ENCODE measurements at regions not wholly inside any gene's neighbourhood (a gene's known extent, or its start where the extent isn't known, plus 50 kb on each side); places are given as distances from the start of the nearest gene placed in this dataset.

DNA sequence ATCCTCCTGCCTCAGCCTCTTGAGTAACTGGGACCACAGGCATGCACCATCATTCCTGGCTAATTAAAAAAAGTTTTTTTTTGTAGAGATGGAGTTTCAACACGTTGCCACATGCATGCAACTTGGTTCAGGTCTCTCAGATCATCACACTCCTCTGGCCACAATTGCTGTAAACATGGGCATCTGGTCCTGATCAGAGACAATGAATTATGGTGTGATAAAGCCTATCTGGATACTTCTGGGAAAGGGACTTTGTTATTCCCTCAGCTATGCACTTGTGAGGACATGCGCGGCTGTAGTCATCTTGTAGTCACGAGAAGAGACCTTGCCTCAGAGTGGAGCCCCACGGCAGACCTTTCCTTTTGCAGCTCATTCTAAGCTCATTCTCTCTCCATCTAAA lies 210.9 kb upstream of the ZFP64 start:
- no peak for DNase-seq (ENCODE audit: low read depth in 2 of 2)

DNA sequence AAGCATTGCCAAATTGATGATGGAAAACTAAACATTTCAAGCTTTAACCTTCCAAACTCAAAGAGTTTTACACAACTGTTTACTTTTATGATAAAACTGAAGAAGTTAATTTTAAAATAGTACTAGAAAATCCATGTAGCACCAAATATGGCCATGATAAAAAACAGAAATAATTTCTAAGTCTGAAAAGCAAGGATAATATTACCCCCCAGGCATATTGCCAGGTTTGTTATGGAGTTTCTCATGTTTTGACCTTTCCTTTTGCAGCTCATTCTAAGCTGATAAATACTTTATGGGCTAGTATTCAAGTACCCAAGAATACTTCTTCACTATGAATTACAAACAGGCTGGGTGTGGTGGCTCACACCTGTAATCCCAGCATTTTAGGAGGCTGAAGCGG lies 209.9 kb upstream of the ZFP64 start:
- no peak for DNase-seq (ENCODE audit: low read depth in 2 of 2)

DNA sequence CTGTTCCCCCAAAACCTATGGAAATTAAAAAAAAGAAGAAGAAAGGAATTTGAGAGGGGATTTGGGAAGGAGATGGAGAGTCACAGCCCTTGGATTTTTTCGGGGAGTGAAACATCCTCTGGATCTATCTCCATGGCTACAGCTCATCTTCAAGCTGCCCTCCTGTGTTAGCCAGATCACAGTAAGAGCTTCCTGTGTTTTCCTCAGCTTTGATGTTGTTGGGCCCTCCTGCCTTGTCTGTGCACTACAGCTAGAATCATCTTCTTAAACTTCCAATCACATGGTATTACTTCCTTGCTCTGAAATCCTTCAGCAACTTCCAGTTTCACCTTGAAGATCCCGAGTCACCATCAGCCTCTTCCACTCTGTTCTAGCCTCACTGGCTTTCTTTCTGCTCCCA lies 207.8 kb upstream of the ZFP64 start:
- DNase-seq (ENCODE audit: low read depth in 2 of 2): no peak

DNA sequence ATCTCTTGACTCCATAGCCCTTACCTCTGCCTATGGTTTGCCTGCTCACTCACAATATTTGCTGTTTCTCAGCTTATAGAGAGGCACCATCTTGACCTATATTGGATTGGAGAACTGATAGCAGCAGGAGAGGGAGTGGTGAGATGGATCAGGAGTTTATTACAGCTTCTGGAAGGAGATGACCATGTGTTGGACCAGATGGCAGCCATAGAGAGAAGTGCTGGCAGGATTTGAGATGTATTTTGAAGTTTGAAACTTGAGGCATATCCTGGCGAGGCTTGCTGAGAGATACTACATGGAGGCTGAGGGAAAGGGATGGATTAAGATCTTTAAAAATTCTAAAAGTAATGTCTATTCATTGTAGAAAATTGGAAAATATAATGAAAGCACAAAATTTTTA lies 198.0 kb upstream of the ZFP64 start:
- DNase-seq (ENCODE audit: low read depth in 2 of 2): no peak

DNA sequence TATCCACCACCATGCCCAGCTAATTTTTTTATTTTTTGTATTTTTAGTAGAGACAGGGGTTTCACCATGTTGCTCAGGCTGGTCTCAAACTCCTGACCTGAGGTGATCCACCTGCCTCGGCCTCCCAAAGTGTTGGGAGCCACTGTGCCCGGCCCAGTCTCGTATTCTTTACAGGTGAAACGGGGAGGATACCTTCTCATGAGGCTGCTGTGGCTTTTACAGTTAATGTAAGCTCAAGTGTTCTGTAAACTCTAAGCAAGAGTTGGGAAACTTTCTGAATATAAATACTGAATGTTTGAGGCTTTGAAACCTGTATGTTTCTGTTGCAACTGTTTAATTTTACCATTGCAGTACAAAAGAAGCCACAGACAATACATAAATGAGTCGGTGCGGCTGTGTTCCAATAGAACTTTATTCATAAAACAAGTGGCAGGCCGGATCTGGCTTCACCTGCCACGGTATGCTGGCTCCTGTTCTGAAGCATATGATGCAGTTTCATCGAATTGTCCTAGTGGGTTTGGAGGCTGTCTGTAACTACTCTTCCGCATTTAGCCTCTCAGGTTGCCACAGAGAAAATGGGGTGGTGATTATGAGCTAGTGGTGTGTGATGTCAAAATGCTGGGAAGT lies 192.5 kb upstream of the ZFP64 start:
- DNase-seq (ENCODE audit: low read depth in 2 of 2): no peak

DNA sequence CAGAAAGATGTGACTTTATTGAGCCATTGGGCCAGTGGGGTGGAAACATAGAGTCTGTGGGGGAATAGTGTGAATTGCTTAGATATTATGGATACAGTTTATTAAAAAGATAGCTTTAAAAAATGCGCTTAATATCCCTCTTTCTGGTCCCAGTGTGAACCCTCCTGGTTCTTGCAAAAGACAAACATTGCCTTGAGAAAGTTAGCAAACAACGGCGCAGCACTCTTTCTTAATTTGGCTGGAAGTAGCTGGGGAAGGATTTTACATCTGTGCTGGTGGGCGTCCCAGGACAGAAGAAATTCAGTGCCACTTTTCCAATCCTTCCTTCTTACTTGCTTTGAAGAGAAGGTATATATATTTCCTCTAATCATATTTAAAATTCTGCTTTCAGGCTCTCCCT lies 191.4 kb upstream of the ZFP64 start:
- DNase-seq (ENCODE audit: low read depth in 2 of 2): no peak

DNA sequence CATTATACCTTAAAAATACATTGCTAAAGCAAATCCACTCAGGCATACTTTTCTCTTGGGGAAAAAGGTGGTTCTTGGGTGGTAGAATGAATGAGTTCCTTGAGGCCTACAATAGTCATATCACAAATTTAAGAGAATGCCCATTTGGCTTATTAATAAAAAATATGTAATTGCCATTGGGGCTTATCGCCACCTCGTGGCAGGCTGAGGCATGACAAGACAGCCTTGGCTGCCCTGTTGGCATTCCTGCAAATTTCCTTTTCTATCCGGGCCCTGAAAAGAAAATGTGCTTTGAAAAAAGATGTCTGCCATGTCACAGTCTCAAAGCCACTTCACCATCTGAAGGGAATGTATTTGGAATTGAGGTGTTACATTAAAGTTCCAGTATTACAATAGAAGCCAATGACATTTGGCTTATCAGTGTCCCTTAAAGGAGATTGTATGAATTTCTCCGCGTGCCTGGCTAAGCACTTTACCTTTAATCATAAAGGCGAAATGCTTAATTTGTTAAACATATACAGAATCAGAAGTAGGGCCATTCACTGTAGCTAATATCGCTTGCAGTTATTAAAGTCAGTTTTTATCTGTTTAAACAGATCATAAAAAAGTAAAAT lies 188.3 kb upstream of the ZFP64 start:
- DNase-seq (ENCODE audit: low read depth in 2 of 2): peak; percentile 2 to 5

DNA sequence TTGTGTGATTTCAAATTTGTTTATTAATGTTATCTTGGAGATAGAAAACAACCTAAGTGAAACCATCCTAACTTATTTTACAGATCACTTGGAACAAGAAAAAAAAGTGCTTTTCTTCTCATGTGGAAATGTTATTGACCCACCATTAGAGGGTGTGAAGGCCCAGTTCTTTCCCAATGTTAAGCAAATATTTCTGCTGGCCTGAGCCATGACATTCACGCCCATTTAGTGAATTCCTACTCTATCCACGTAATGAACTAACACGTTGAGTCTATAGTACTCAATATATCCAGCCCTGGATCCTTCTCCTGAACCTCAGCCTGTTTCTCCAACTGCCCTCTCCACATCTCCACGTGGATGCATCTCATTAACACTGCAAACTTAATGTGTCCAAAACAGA lies 180.6 kb upstream of the ZFP64 start:
- DNase-seq (ENCODE audit: low read depth in 2 of 2): no peak

DNA sequence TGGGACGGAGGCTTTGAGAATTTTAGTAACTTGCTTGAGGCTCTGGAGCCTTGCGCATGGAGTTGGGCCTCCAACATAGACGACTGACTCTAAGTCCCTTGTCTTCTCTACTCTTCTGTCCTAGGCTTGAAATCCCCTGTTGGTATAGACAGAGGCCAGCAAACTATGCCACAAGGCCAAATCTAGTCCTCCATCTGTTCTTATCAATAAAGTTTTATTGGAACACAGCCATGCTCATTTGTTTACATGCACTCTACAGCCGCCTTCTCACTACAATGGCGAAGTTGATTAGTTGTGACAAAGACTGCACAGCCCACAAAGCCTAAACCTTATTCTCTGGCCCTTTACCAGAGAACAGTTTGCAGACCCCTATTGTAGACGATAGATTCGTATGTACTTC lies 174.1 kb upstream of the ZFP64 start:
- no peak for DNase-seq (ENCODE audit: low read depth in 2 of 2)

DNA sequence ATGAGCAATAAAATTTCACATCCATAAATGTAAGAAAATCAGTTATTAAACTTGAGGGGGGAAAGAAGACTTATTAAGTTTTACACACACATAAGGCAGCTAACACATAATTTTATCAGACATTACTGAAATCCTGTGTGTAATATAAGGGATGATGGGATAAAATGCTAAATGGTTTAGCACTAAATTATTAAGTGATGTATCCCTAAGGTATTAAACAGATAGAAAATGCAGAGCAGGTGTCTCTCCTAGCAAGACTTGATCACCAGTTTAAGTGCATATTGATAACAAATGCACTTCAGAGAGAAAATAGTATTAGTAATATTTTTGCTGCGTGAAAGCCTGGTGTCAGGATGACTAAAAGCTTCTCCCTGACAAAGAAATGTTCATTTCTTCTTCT lies 172.8 kb upstream of the ZFP64 start:
- no peak for DNase-seq (ENCODE audit: low read depth in 2 of 2)

DNA sequence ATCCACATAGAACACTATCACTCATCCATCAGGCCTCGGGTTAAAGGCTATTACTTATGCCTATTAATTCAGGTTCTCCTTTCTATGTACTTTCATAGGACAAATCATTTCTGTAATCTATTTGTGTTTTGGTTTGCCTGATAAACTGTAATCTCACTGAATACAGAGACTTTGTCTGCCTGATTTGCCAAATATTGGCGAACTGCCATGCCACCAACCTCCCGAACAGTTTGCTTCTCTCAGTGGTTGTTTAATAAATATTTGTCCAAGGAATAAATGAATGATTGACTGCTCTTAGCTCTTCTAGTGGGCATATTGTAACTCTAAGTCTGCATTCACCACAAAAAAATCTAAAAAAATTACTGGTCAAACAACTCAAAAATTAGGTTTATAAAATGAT lies 170.1 kb upstream of the ZFP64 start:
- no peak for DNase-seq (ENCODE audit: low read depth in 2 of 2)

DNA sequence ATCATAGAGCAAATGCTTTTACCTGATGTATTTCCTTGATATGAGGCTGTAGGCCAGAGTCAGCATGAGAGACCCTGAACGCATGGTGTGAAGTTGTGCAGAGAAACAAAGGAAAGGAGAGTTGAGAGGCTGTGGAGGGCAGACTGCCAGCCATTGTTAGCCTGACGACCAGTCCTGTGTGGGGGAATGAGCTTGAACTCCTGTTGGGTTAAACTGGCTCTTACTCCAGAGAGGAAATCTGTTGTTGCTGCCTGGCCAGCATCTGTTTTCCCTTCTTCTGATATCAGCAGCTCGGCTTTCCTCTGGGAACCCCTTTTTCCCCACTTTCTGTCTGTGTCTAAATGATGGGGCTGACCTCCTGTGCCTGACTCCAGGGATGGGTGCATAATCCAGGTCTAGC lies 158.2 kb upstream of the ZFP64 start:
- no peak for DNase-seq (ENCODE audit: low read depth in 2 of 2)

DNA sequence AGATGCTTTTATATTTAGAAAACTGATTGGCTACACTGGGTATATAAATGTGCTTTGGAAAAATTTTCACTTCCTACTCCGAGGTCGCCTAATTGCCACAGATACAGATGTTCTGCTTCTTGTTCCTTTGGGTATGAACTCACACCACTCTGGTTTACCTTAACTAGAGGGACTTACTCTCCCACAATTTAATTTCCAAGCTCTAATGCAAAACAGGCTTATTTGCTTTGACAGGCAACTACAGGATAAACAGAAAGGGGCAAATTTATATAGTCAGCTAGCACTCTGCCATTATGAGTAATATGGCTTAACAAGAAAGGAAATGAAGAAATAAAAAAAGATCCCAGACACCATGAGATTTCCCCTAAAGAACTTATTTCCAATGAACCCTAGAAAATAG lies 156.9 kb upstream of the ZFP64 start:
- no peak for DNase-seq (ENCODE audit: low read depth in 2 of 2)

DNA sequence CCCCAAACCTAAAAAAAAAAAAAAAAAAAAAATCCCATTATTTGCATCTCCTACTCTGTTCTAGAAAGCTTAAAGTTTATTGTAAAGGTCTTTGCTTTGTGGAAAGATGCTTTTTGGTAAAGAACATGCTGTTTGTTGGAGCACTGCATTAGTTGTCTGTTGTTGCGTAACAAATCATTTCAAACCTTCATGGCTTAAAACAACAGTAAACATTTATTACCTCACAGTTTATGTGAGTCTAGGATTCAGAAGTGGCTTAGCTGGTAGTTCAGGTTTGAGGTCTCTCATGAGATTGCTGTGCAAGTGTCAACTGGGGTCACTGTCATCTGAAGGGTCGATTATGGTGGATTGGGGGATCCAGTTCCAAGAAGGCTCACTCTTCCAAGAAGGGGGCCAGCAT lies 155.2 kb upstream of the ZFP64 start:
- DNase-seq (ENCODE audit: low read depth in 2 of 2): no peak

DNA sequence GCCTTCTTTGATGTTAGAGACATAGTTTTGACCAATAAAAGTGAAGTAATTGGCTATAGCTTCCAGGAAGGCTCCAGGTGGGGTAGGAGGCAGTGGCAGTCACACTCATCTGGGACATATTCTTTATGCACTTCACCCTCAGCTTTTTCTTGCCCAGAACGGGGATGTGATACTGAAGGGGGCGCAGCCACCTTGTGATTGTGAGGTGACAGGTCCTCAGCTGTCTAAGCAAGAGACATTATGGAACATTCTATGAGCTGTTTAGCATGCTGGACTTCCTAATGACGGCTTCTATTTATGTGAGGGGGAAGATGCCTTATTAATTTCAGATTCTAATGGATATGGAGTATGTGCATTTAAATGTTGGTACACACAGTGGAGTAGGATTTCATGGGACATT lies 151.3 kb upstream of the ZFP64 start:
- no peak for DNase-seq (ENCODE audit: low read depth in 2 of 2)

DNA sequence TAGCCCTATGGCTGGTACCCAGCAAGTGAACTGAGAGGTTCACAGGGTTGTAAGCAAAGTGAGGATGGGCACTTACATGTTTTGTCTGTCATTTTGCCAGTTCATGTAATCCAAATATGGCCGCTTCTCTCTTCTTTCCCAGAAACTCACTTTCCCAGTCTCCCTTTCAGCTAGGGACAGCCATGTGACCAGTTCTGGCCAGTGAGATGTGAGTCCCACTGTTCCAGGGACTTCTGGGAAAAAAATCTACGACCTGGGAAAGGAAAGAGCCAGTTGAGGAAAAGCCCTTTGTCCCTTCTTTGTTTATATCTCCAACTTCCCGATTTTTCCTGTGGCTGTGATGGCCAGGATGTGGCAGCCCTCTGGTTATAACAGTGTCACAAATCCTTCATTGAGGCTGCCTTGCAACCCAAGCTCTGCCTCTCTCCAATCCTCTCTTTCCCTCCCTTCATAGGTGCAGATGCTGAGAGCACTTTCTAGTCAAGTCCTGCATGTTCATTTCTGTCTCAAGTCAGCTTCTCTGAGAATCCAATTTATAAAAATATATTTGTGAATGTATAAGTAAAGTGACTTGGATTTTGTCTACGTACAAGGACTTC lies 148.6 kb upstream of the ZFP64 start:
- DNase-seq (ENCODE audit: low read depth in 2 of 2): no peak

DNA sequence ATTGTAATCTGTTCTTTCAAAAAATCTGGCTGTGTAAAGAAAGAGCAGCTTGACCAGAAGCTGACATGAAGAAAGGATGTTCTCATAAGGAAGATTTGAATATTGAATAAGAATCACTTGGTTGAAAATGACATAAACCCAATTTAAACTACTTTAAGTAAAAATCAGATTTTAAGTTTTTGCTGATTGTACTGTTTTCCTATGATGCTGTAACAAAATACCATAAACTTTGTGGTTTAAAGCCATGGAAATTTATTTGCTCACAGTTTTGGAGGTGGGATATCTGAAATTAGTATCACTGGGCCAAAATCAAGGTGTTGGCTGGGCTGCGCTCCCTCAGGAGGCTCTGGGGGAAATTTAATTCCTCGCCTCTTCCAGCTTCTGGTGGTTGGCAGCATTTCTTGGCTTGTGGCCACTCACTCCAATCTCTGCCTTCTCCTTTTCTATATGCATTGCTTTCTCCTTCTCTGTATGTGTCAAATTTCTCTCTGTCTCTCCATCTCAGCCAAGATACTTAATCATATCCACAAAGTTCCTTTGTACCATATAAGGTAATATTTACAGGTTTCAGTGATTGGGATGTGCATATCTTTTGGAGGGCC lies 141.2 kb upstream of the ZFP64 start:
- no peak for DNase-seq (ENCODE audit: low read depth in 2 of 2)

DNA sequence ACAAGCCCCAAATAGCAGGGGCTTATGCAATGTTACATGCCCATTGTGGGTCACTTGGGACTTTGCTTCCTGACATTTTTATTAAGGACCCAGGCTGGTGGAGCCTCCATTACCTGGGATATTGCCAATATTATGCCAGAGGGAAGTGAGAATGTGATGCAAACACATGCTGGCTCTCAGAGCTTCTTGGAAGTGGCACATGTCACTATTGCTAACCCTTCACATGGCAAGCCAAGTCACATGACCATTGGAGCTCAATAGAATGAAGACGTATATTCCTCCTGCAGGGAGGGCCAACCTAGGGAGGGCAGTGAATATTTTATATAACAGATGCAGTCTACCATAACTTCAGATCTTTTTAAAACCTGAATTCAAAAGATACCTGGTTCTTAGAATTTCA lies 140.7 kb upstream of the ZFP64 start:
- DNase-seq (ENCODE audit: low read depth in 2 of 2): no peak

DNA sequence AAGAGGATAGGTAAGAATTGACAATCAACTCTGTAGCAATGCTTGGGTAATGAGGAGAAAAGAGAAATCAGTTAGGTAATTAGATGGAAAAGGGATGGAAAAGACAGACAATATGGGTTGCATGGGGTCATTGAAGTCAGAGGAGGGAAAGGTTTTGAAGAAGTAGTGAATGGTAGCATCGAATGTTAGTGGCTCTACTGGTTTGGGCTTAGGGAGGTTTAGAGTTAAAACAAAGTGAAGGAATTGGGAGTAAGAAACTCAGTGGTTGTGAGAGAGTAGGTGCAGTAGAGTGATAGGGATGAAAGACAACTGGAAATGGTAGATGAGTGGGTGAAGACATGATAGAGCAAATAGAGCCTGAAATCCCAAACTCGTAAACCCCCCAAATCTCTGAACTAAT lies 140.1 kb upstream of the ZFP64 start:
- DNase-seq (ENCODE audit: low read depth in 2 of 2): no peak

DNA sequence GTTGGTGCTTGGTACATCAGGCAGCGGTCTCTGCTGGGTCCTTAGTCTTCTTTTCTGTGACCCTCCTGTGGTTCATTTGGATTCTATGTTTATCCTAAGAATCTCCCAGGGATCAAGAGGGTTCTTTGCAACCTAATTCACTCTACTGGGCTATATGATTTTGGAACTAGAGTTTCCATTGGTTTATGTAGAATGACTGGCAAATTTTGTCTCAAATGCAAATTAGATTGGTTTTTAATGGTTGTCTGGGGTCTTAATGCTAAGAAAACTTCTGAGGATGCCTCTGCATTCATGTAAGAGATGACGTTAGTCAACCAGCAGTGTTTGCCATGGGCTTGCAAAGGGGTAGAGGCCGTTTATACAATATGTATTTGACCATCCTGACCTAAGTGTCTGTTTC lies 129.8 kb upstream of the ZFP64 start:
- DNase-seq (ENCODE audit: low read depth in 2 of 2): no peak

DNA sequence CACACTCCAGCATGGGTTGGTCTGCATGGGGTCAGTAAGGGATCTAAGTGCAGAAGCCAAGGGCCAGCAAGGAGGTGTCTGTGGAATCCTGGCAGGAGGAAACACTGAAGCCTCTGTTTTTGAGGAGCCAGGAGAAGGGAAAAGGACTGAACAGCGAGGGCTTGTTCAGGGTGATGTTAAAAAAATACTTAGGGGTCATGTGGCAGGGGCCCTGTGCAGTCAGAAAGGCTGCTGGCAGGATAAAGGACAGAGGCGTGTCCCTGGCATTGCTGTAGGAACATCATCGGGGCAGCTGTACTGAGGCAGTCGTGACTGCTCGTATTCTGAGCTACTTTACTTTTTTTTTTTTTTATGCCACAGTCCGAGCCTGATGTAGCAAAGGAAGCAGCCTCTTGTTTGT lies 127.1 kb upstream of the ZFP64 start:
- DNase-seq (ENCODE audit: low read depth in 2 of 2): no peak

DNA sequence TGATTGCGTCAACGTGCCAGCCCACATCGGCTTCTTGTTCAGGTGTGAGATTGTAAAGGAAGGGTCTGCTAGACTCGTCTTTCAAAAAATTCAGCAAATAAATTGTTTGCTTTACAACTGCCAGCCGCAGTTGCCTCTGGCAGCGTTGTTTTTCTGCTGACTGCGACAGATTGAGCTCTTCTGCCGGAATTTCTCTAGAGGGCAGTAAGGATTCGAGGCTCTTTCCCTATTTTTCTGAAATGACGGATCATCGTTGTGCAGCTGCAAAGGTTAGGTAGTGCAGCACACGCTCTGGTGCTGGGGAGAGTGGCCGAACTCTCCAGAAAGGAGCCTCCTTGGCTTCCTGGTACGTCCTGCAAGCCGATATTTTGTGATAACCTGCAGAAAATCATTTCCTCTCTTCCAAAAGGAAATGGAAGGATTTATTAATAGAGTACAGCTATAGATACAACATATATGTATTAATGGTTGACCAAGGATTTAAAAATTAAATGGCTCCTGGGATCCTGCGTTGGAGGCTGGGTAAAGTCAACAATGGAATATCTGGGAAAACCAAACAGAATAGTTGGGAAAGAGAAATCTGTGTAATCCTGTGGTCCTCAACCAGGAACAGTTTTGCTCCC lies 121.9 kb upstream of the ZFP64 start:
- no peak for DNase-seq (ENCODE audit: low read depth in 2 of 2)

DNA sequence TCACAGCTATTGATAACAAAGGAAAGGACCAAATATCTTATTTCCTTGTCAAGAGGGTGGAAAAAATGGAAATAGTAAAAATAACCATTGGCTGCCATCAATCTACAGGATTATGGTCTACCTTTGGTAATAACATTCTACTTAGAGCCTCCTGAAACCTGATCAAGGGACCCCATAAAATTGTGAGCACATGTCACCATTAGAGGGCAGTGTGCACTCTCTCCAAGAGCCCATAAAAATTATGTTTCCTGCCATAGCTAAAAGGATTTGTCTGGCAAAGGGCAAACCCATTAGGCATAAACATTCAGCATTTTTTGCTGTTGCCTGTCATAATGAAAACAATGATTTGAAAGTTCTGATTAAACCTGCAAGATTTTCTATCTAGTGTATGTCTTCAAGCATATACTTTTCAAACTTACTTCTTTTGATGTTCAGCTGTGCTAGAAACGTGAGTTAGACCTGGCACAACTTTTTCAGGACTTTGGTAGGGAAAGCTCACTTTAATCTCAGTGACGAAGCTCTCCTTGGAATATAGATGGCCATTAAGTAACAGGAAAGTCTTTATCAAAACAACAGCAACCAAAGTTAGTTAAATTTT lies 120.7 kb upstream of the ZFP64 start:
- DNase-seq (ENCODE audit: low read depth in 2 of 2): peak in 1 of 2 donors; percentile 15

All from activated CD8-positive, alpha-beta memory T cell treated with anti-CD3 and anti-CD28 coated beads for 4 hours (primary cell).